Fibroblast of lung (primary cell): ENCODE measurements at regions not wholly inside any gene's neighbourhood (a gene's known extent, or its start where the extent isn't known, plus 50 kb on each side); places are given as distances from the start of the nearest gene placed in this dataset.

ENCODE experiments used
- DNase-seq, 2 donors: peaks; one replicate each; pipeline versions ENCODE4 v3.0.0 to v3.0.0-alpha.2; 2010; ENCODE audit warnings: low read depth in 2 of 2
- H2AFZ ChIP-seq: 2 replicates; pipeline ENCODE4 v1.5.1; 2012; ENCODE audit warnings: low read length, control low read depth, inconsistent platforms
- H3K27ac ChIP-seq: 2 replicates; pipeline ENCODE4 v1.5.1; 2011; ENCODE audit warnings: low read length, control low read depth; ENCODE audit not compliant: insufficient read depth
- H3K27me3 ChIP-seq: 2 replicates; pipeline ENCODE4 v1.5.1; 2011; ENCODE audit warnings: mild to moderate bottlenecking, low read length; ENCODE audit not compliant: control insufficient read depth, insufficient read depth
- H3K36me3 ChIP-seq: 2 replicates; pipeline ENCODE4 v1.5.1; 2011; ENCODE audit warnings: low read length; ENCODE audit not compliant: control insufficient read depth, insufficient read depth
- H3K4me1 ChIP-seq: 2 replicates; pipeline ENCODE4 v1.5.1; 2011; ENCODE audit warnings: low read length; ENCODE audit not compliant: control insufficient read depth, insufficient read depth; ENCODE audit errors: extremely low read depth
- H3K4me2 ChIP-seq: 2 replicates; pipeline ENCODE4 v1.5.1; 2011; ENCODE audit warnings: low read length, control low read depth; ENCODE audit not compliant: insufficient read depth; ENCODE audit errors: extremely low read depth
- H3K4me3 ChIP-seq, 4 experiments: fragments of 200-600 bp in 1 of 4; sonication (generic) in 1 of 4; replicated peaks in 1 of 4; 2 replicates each; pipeline ENCODE4 v1.5.1; 2011 to 2016; ENCODE audit warnings: low read length in 4 of 4, low read depth in 3 of 4, mild to moderate bottlenecking in 3 of 4, control low read depth in 2 of 4, inconsistent platforms in 1 of 4, mixed read lengths in 1 of 4; ENCODE audit not compliant: insufficient read depth in 1 of 4; ENCODE audit errors: control extremely low read depth in 1 of 4
- H3K79me2 ChIP-seq: 2 replicates; pipeline ENCODE4 v1.5.1; 2012; ENCODE audit warnings: mild to moderate bottlenecking, low read length, inconsistent platforms; ENCODE audit not compliant: control insufficient read depth, insufficient read depth
- H3K9ac ChIP-seq: 2 replicates; pipeline ENCODE4 v1.5.1; 2011; ENCODE audit warnings: mild to moderate bottlenecking, low read length, control low read depth; ENCODE audit not compliant: insufficient read depth
- H3K9me3 ChIP-seq: 2 replicates; pipeline ENCODE4 v1.5.1; 2012; ENCODE audit warnings: low read depth, low read length; ENCODE audit not compliant: control insufficient read depth, insufficient read depth
- H4K20me1 ChIP-seq: 2 replicates; pipeline ENCODE4 v1.5.1; 2011; ENCODE audit warnings: low read length; ENCODE audit not compliant: control insufficient read depth, insufficient read depth; ENCODE audit errors: extremely low read depth
- CTCF ChIP-seq, 2 donors: IDR thresholded peaks in 1 of 2; conservative IDR thresholded peaks in 1 of 2; 1 replicate in 1 of 2; 2 replicates in 1 of 2; pipeline ENCODE4 v1.5.1; 2011 to 2012; ENCODE audit warnings: low read length in 2 of 2, control low read depth in 1 of 2, inconsistent platforms in 1 of 2, low read depth in 1 of 2, mild to moderate bottlenecking in 1 of 2
- EZH2 ChIP-seq: IDR thresholded peaks from 2 replicates; pipeline ENCODE4 v1.5.1; 2012; ENCODE audit warnings: low read length, control low read depth, mild to moderate bottlenecking; ENCODE audit errors: missing control alignments

GRCh38 chr20:11847827-11848226 is 69.9 kb upstream of the BTBD3 start:
- Histone ChIP-seq H3K4me1 (peaks cover 12% of the 10 kb centered on the region), H3K36me3 (no peaks in the 10 kb centered on the region), H3K79me2 (no peaks in the 10 kb centered on the region), H4K20me1 (no peaks in the 10 kb centered on the region), H3K4me3 (no peak overlapping the region), H3K9me3 (no peaks in the 10 kb centered on the region), H3K9ac (no peak overlapping the region), H3K27ac (no peak overlapping the region), H2AFZ (no peak overlapping the region), H3K27me3 (no peaks in the 10 kb centered on the region), H3K4me2 (no peak overlapping the region)
- TF ChIP-seq EZH2 (no peak), CTCF (conservative IDR thresholded peaks at IDR 0.05 in 1 of 2, IDR thresholded peaks at IDR 0.05 in 1 of 2; ENCODE audit: low read depth in 1 of 2, low read length in 2 of 2) (no peak)
- DNase-seq: no peak

- H3K9ac ChIP-seq: no peak overlapping the region
- H2AFZ ChIP-seq: no peak overlapping the region
- H3K4me1 ChIP-seq: peaks cover 12% of the 10 kb centered on the region
- H3K27me3 ChIP-seq: no peaks in the 10 kb centered on the region
- H4K20me1 ChIP-seq: no peaks in the 10 kb centered on the region
- no peak overlapping the region for H3K4me3 ChIP-seq
- DNase-seq: peak; percentile 58 to 64
- no peak overlapping the region for H3K27ac ChIP-seq
- H3K9me3 ChIP-seq: no peaks in the 10 kb centered on the region
- H3K36me3 ChIP-seq: no peaks in the 10 kb centered on the region
- TF ChIP-seq EZH2: no peak
- no peak for TF ChIP-seq CTCF (conservative IDR thresholded peaks at IDR 0.05 in 1 of 2, IDR thresholded peaks at IDR 0.05 in 1 of 2; ENCODE audit: low read depth in 1 of 2, low read length in 2 of 2)
- H3K4me2 ChIP-seq: no peak overlapping the region
- no peaks in the 10 kb centered on the region for H3K79me2 ChIP-seq
These were observed 68.3 kb upstream of the BTBD3 start for GRCh38 chr20:11849270-11849915.

- Histone ChIP-seq H3K36me3 (no peaks in the 10 kb centered on the region), H3K27ac (no peak overlapping the region), H3K4me3 (no peak overlapping the region), H2AFZ (no peak overlapping the region), H3K9ac (no peak overlapping the region), H3K79me2 (no peaks in the 10 kb centered on the region), H3K4me2 (no peak overlapping the region), H3K27me3 (no peaks in the 10 kb centered on the region), H3K9me3 (no peaks in the 10 kb centered on the region), H4K20me1 (no peaks in the 10 kb centered on the region), H3K4me1 (peaks cover 8% of the 10 kb centered on the region)
- peak; percentile 19 to 84 for DNase-seq
- TF ChIP-seq CTCF (conservative IDR thresholded peaks at IDR 0.05 in 1 of 2, IDR thresholded peaks at IDR 0.05 in 1 of 2; ENCODE audit: low read depth in 1 of 2, low read length in 2 of 2) (no peak), EZH2 (no peak)
These were observed 67.6 kb upstream of the BTBD3 start for GRCh38 chr20:11849976-11850670.
